HCT116 (cell line): ENCODE measurements at regions not wholly inside any gene's neighbourhood (a gene's known extent, or its start where the extent isn't known, plus 50 kb on each side); places are given as distances from the start of the nearest gene placed in this dataset.
A peak's percentile ranks its signal among the peaks of the same experiment; 100 is the strongest.

Experiments used
- ATAC-seq: fragments of 200-7000 bp; cut with Tn5 transposase; 2 replicates; pipeline ENCODE4 v1.9.1; 2020; ENCODE audit warnings: mild to moderate bottlenecking, moderate library complexity
- BruUV-seq: library from RNA; stranded (reverse); fragments of 400-500 nt; replicated peaks from 2 replicates; lab custom pipeline; 2021; lab: Mats Ljungman, UMichigan
- CTCF ChIA-PET: fragments of 300-600 bp; sonication (Branson Sonifier 250); formaldehyde crosslinking; loops from one replicate; lab custom pipeline; 2021; ENCODE audit warnings: antibody characterized with exemption; lab: Charles Lee
- POLR2A ChIA-PET: fragments of 300-600, 350-600 bp; sonication (Branson Sonifier 250); formaldehyde crosslinking; loops from one replicate; lab custom pipeline; 2021; ENCODE audit warnings: antibody characterized with exemption; lab: Charles Lee
- RAD21 ChIA-PET, 2 experiments: fragments of 300-600 bp; sonication (Branson Sonifier 250); formaldehyde crosslinking; loops; one replicate each; lab custom pipeline; 2023; ENCODE audit warnings: low total read pairs in 2 of 2; ENCODE audit not compliant: uncharacterized antibody in 2 of 2, unreplicated experiment in 2 of 2, low non-redundant PET in 1 of 2; lab: Charles Lee
- DNase-seq: peaks from one replicate; pipeline ENCODE4 v3.0.0-alpha.2; 2010; ENCODE audit warnings: low read depth, low spot score
- H2AFZ ChIP-seq: fragments of 200-600 bp; shearing (Covaris generic), sonication (generic); 2 replicates; pipeline ENCODE4 v1.6.1; 2017; ENCODE audit warnings: low read depth, mixed run types, mixed read lengths, antibody characterized with exemption, low read length; ENCODE audit not compliant: poor library complexity, severe bottlenecking
- H3K27ac ChIP-seq: 2 replicates; pipeline ENCODE4 v1.5.1; 2012; ENCODE audit warnings: low read depth, low read length
- H3K27me3 ChIP-seq: fragments of 200-600 bp; sonication (generic); 2 replicates; pipeline ENCODE4 v1.6.1; 2016; ENCODE audit warnings: mixed run types, low read length, mixed read lengths; ENCODE audit not compliant: insufficient read depth
- H3K36me3 ChIP-seq, 2 experiments: fragments of 200-500 bp in 1 of 2; fragments of 200-600 bp in 1 of 2; sonication (Bioruptor generic) in 1 of 2; sonication (generic) in 1 of 2; 2 replicates each; pipeline versions ENCODE4 v1.5.1 to v1.6.1; 2014 to 2016; ENCODE audit warnings: low read length in 2 of 2, inconsistent platforms in 1 of 2, mixed read lengths in 1 of 2, mixed run types in 1 of 2; ENCODE audit not compliant: insufficient read depth in 2 of 2, control insufficient read depth in 1 of 2
- H3K4me1 ChIP-seq, 2 experiments: fragments of 200-600 bp in 1 of 2; sonication (generic) in 1 of 2; 2 replicates each; pipeline versions ENCODE4 v1.5.1 to v1.6.1; 2012 to 2017; ENCODE audit warnings: low read length in 2 of 2, inconsistent platforms in 1 of 2, mild to moderate bottlenecking in 1 of 2, mixed read lengths in 1 of 2, mixed run types in 1 of 2, moderate library complexity in 1 of 2; ENCODE audit not compliant: insufficient read depth in 2 of 2, control insufficient read depth in 1 of 2
- H3K4me2 ChIP-seq: fragments of 200-600 bp; sonication (generic); 2 replicates; pipeline ENCODE4 v1.6.1; 2017; ENCODE audit warnings: mixed run types, low read length, mixed read lengths
- H3K4me3 ChIP-seq, 2 experiments: fragments of 200-600 bp in 1 of 2; sonication (generic) in 1 of 2; replicated peaks in 1 of 2; 2 replicates each; pipeline ENCODE4 v1.5.1; 2011 to 2016; ENCODE audit warnings: low read length in 2 of 2, control low read depth in 1 of 2, low read depth in 1 of 2, mild to moderate bottlenecking in 1 of 2, mixed read lengths in 1 of 2, mixed run types in 1 of 2
- H3K79me2 ChIP-seq: fragments of 200-600 bp; sonication (generic); 2 replicates; pipeline ENCODE4 v1.6.1; 2017; ENCODE audit warnings: mild to moderate bottlenecking, mixed run types, low read length, moderate library complexity, mixed read lengths; ENCODE audit not compliant: insufficient read depth
- H3K9ac ChIP-seq: fragments of 200-600 bp; sonication (generic); 2 replicates; pipeline ENCODE4 v1.6.1; 2016; ENCODE audit warnings: low read length, mixed read lengths
- H3K9me2 ChIP-seq: fragments of 200-600 bp; sonication (generic), shearing (Covaris generic); 2 replicates; pipeline ENCODE4 v1.6.1; 2017; ENCODE audit warnings: mixed run types, mild to moderate bottlenecking, moderate library complexity; ENCODE audit not compliant: insufficient read depth
- H3K9me3 ChIP-seq, 2 experiments: fragments of 200-500 bp in 1 of 2; fragments of 200-600 bp in 1 of 2; sonication (Bioruptor generic) in 1 of 2; sonication (generic) in 1 of 2; 2 replicates each; pipeline ENCODE4 v1.6.1; 2014 to 2017; ENCODE audit warnings: low read length in 2 of 2, mixed read lengths in 2 of 2, inconsistent platforms in 1 of 2, low read depth in 1 of 2, mild to moderate bottlenecking in 1 of 2, mixed run types in 1 of 2, moderate library complexity in 1 of 2; ENCODE audit not compliant: control insufficient read depth in 1 of 2, insufficient read depth in 1 of 2
- H4K20me1 ChIP-seq: fragments of 200-600 bp; sonication (generic), shearing (Covaris generic); 2 replicates; pipeline ENCODE4 v1.6.1; 2017; ENCODE audit warnings: mixed run types, mild to moderate bottlenecking, moderate library complexity; ENCODE audit not compliant: insufficient read depth
- ATF3 ChIP-seq: IDR thresholded peaks from 2 replicates; pipeline ENCODE4 v1.6.1; 2012
- CBX3 ChIP-seq: IDR thresholded peaks from 2 replicates; pipeline ENCODE4 v1.6.1; 2012; ENCODE audit warnings: low read depth
- FOSL1 ChIP-seq: IDR thresholded peaks from 2 replicates; pipeline ENCODE4 v1.6.1; 2012; ENCODE audit warnings: low read depth
- JUND ChIP-seq: IDR thresholded peaks from 2 replicates; pipeline ENCODE4 v1.6.1; 2012
- POLR2A ChIP-seq: IDR thresholded peaks from 2 replicates; pipeline ENCODE4 v1.7.0; 2011; ENCODE audit warnings: borderline replicate concordance; ENCODE audit not compliant: insufficient read depth, insufficient read length; ENCODE audit errors: extremely low read depth
- POLR2AphosphoS5 ChIP-seq: IDR thresholded peaks from 2 replicates; pipeline ENCODE4 v1.6.1; 2011; ENCODE audit warnings: mild to moderate bottlenecking, low read depth, low read length, moderate library complexity
- RAD21 ChIP-seq: IDR thresholded peaks from 2 replicates; pipeline ENCODE4 v1.6.1; 2012; ENCODE audit warnings: low read depth, mild to moderate bottlenecking
- SP1 ChIP-seq: IDR thresholded peaks from 2 replicates; pipeline ENCODE4 v1.6.1; 2012; ENCODE audit warnings: low read depth
- TCF7L2 ChIP-seq: IDR thresholded peaks from 2 replicates; pipeline ENCODE4 v1.7.0; 2011; ENCODE audit warnings: borderline replicate concordance, inconsistent platforms; ENCODE audit not compliant: insufficient read depth, insufficient read length; ENCODE audit errors: extremely low read depth
- ZFX ChIP-seq: fragments of 450-650 bp; IDR thresholded peaks from 2 replicates; pipeline ENCODE4 v1.6.1; 2017
- intact Hi-C: fragments of 100-400 bp; cut with micrococcal nuclease; formaldehyde crosslinking; loops from 2 replicates; pipeline ENCODE4 v1.10.0; 2022

- H2AFZ ChIP-seq = peak overlapping the region; percentile 66
- H4K20me1 ChIP-seq = no peaks in the 10 kb centered on the region
- TF ChIP-seq FOSL1 = 0 out of 2 replicates have a peak, but pooled peaks have one; percentile 21
- TF ChIP-seq POLR2A = no peak
- TF ChIP-seq JUND = no peak; the same call in 1 of the 2 replicates
- no TSS peak for BruUV-seq
- DNase-seq = peak; percentile 71
- ChIA-PET CTCF (no interaction called here), POLR2A (no interaction called here), RAD21 (no interaction called here)
- peaks cover 3 to 33% of the 10 kb centered on the region in 2 experiments; a peak in 3 of 4 replicates for H3K4me1 ChIP-seq
- H3K9me2 ChIP-seq = no peaks in the 10 kb centered on the region
- no peaks in the 10 kb centered on the region for H3K36me3 ChIP-seq
- H3K4me2 ChIP-seq = peak overlapping the region; percentile 68
- H3K79me2 ChIP-seq = no peaks in the 10 kb centered on the region
- peak; percentile 79 for ATAC-seq
- no peak overlapping the region for H3K4me3 ChIP-seq
- intact Hi-C loops = no loop called here
- no peak overlapping the region for H3K27ac ChIP-seq
- H3K27me3 ChIP-seq = no peaks in the 10 kb centered on the region
- H3K9me3 ChIP-seq = no peaks in the 10 kb centered on the region
- H3K9ac ChIP-seq = peak overlapping the region; percentile 21
Measured at GRCh38 chr5:89313044-89313443, 430.1 kb upstream of the MEF2C start.

- no TSS peak for BruUV-seq
- Histone ChIP-seq H3K27me3 (no peaks in the 10 kb centered on the region), H3K4me2 (no peak overlapping the region), H3K9ac (no peak overlapping the region), H3K9me3 (no peaks in the 10 kb centered on the region), H3K9me2 (no peaks in the 10 kb centered on the region), H3K79me2 (no peaks in the 10 kb centered on the region), H2AFZ (no peak overlapping the region), H3K4me1 (peaks cover 3 to 20% of the 10 kb centered on the region in 2 experiments; a peak in 3 of 4 replicates), H4K20me1 (no peaks in the 10 kb centered on the region), H3K36me3 (no peaks in the 10 kb centered on the region), H3K4me3 (no peak overlapping the region), H3K27ac (no peak overlapping the region)
- TF ChIP-seq ZFX (no peak), TCF7L2 (no peak), ATF3 (no peak), FOSL1 (no peak), POLR2AphosphoS5 (no peak), SP1 (no peak), RAD21 (no peak), CBX3 (no peak)
- CTCF ChIA-PET = no interaction called here
- RAD21 ChIA-PET = no interaction called here
- POLR2A ChIA-PET = no interaction called here
- ATAC-seq (no peak), DNase-seq (no peak)
- intact Hi-C loops = loop anchor here (10.0 kb wide), 1 partner anchor 574 kb away; no protein-coding TSS in a partner anchor
Measured at GRCh38 chr5:89309268-89309667, 426.3 kb upstream of the MEF2C start.
